ACHN (cell line): ENCODE measurements at regions not wholly inside any gene's neighbourhood (a gene's known extent, or its start where the extent isn't known, plus 50 kb on each side); places are given as distances from the start of the nearest gene placed in this dataset.

Experiments used
- DNase-seq: peaks from one replicate; pipeline ENCODE4 v3.0.0-alpha.2; 2015
- in situ Hi-C: cut with HindIII; loops from 2 replicates; pipeline ENCODE4 v1.10.0; 2017; ENCODE audit warnings: low sequenced_read_pairs, low pct_ligation_motif_present, low pct_unique_long_range_greater_than_20kb

DNA sequence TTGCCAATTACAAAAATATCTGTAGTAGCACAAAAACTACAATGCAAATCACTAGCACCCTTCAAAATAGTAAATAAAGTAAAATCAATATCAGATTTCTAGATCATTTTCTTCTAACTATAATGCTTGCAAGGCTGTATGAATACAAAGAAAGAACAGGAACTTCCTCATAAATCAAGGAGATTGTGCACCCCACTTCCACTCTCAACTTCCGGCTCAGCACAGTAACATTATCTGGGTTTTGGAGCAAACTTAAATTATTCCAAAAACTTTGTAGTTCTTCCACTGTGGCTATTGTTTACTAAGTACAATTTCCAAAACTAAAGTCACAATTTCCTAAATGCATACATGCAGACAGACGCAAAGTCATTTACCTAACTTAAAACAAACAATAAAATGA, 778.3 kb upstream of the SLC10A2 start:
- in situ Hi-C loops, result no loop called here
- no peak for DNase-seq

DNA sequence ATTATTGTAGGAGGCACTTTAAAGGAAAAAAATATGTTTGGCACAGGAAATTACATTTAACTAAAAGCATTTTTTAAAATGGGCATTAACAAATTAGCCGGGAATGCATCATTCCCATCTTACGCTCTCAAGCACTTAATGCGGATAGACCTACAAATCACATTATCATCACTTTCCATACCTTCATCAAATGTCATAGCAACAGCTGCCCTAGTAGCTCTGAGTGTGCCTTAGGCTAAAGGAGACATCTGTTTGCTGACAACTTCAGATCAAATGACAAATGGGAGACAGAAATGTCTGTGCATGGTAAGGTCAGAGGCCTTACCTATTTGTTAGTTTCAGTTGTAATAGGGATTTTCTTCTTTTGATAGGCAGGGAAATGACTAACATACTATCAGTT, 773.2 kb upstream of the SLC10A2 start:
- in situ Hi-C loops, result no loop called here
- DNase-seq, result no peak

DNA sequence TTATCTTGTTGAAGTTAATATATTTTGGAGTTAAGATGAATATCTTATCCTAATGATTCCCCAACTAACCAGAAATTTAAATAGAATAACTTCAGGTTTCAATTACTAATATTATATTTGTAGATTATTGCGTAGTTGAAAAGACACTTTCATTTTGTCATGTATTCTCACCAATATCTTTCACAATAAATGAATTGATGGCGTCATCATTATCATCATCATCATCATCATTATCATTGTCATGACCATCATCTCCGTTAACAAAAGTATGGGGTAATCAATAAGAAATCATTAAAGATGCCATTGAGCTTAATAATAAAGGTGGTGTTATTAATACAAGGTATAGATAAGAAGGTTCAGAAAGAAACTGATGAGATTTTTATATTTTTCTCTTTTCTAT, 768.8 kb upstream of the SLC10A2 start:
- no peak for DNase-seq
- in situ Hi-C loops, result no loop called here

DNA sequence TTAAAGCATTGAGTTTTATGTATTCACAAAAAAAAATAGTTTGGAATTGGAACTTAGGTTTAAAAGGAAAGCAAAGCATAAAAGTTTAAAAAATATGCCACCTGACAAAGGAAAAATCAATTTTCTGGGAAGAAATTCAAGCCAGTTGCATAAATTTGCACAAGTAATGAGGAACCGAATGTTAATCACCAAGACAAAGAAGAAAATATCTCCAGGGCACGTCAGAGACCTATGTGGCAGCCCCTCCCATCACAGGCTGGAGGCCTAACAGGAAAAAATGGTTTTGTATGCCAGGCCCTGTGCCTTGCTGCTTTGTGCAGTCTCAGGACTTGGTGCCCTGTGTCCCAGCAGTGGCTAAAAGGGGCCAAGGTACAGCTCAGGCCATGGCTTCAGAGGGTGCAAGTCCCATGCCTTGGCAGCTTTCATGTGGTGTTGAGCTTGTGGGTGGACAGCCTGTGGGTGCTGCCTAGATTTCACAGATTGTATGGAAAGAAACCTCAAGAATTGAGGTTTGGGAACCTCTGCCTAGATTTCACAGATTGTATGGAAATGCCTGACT, 767.2 kb upstream of the SLC10A2 start:
- in situ Hi-C loops, result no loop called here
- DNase-seq, result no peak

DNA sequence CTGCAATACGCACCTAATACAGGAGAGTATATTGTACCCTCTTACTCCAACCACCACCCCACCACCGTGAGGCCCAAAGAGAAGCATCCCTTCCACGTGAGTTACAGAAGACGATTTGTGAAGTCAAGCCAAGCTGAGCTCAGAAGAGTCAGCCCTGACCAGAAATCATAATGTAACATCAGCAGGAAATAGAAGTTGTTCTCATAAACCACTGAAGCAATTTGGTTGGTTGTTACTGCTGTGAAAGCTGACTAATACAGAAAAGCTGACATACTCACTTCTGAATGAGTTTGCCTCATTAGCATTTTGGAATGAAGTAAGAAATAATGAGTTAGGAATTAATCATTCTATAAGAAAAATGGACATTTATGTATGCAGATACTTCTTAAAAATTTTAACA, 749.4 kb upstream of the SLC10A2 start:
- no peak for DNase-seq
- in situ Hi-C loops, result no loop called here

DNA sequence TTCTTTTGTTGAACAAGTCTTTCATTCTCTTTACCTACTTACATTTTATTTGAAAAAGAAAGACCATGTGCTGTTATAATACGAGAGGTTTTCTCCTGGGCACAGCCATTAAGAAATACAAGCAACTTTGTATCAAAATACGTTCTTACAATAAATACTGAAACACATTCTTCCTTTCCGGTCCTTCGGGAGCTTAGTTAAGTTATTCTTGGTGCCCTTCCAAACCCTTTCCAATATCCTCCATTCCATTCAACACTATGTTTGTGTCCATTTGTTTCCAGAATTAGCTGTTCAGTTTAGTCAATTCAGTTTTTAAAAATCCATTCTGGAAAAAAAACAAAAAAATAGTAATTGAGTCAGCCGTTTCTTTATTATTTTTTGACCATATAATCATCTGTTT, 746.8 kb upstream of the SLC10A2 start:
- DNase-seq, result no peak
- in situ Hi-C loops, result no loop called here

DNA sequence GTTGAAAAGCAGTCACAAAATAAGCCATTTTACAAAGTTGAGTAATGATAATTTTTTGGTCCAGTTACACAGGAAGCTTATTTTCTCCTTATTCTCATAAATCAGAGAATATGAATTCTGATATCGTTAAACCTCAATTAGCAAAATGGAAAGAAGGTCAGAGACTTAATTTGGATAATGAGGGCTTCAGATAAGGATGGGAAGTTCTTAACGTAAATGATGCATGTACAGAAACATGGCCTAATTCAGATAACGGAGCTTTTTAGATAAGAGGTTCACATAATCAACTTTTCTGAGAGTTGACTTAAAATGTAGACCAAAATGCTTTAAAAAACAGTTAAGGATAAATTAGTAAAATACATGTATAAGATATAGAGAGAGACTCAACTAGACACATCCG, 746.3 kb upstream of the SLC10A2 start:
- no peak for DNase-seq
- in situ Hi-C loops, result no loop called here

DNA sequence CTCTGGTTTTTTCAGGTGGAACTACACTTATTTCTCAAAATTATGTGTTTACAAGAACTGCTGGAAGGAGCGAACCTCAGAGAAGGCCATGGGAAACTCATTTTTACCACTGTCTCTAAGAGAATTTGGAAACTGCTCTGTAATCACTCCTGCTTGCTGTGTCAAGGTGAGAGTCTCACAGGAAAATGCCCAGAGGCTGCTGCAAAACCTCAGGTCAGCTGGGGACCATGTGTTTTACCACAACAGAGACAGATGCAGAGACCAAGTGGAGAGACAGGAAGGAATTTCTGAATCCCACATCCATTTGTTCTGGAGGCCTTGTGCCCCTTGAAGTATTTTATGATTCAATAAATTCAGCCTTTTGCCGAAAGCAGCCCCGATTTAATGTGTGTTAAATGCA, 743.8 kb upstream of the SLC10A2 start:
- in situ Hi-C loops, result no loop called here
- no peak for DNase-seq

DNA sequence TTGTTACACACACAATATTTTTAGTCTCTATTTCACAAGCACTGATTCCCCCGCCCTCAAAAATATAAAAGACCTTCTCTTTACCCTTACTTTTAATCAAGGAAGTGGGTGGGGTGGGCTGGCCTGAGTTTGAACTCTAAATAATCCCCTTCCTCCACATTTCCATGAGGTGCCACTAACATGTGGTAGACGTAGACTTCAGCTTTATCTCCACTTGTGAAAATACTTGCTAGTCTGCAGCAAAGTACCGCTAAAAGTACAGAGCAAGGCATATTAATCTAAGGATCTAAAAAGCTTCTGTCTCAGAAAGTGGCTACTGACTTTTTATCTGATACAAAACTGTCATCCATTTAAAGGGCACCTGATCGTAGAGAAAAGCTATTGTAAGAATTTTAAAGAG, 739.6 kb upstream of the SLC10A2 start:
- in situ Hi-C loops, result no loop called here
- no peak for DNase-seq

DNA sequence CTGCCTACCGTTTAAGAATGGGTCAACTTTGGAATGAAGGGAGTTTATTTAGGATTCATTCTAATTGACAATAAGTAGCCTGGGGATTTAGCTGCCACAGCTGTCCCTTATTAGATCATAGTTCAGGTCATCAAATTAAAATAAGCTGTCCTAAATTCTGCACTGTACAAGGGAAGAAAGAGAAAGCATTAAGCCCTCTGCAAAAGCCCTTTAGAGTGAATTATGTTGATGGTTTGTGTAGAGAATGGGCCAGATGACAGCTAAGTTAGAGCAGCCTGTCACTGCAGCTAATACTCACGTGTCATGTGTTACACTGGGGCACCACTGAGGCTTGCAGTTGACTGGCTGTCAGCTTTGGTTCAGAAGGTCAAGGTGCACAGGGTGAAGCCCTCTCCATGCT, 737.1 kb upstream of the SLC10A2 start:
- in situ Hi-C loops, result no loop called here
- no peak for DNase-seq

DNA sequence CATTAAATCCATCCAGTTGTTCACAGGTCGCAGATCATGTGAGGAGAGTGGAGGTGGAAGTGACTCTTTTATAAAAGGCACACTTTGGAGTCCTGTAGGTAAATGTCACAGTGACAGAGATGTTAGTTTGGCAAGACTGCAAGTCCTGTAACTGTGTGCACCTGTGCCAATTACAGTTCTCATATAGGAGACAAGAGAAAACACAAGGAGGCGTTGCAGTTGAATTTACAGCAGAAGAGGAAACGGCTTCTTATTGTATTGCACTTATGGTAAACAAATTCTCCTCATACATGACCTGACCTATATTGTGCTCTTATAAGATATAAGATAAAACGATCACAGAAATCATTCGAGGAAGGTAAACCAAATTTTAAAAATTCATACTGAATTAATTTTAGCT, 732.8 kb upstream of the SLC10A2 start:
- no peak for DNase-seq
- in situ Hi-C loops, result no loop called here

DNA sequence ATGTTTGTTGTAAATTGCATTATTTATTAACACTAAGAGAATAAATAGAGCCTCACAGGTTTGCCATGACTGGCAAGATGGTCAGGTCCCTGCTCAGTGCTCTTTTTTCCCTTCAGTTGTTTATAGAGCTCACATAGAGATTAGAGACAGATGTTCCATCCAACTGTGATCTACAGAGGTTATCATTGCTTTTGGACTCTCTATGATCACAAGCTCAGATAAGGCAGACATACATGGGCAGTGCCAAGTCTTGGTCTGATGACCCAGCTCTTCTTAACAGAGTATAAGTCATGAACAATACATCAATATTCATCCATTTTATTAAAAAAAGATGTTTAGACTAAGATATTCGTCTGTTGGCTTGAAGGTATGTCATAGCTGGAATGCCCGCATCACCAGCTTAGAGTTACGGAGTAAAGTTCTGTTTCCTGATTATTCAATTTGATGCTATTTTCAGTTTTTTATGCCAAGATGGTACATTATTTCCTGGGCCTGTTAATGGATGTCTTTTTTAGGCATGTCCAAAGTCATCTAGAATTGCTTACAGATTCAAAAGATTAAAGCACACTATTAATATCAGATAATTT, 729.8 kb upstream of the SLC10A2 start:
- in situ Hi-C loops, result no loop called here
- DNase-seq, result no peak

DNA sequence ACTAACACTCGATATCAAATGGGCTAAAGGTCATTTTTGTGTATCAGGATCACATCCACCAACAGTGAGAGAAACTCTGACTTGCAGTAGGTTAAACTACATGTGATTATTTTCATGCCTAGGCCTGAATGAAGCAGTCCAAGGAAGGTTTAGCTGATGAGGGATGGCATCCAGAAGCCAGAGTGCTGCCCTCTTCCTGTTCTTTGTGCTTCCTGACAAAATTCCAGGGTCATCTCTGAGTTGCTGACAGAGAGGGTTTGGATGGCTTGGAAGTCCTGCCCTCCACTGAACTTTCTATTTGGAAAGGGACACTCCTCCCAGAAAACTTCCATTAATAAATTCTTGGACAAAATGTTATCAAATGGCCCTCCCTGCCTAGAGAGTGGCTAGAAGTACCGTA, 728.3 kb upstream of the SLC10A2 start:
- in situ Hi-C loops, result no loop called here
- DNase-seq, result no peak

DNA sequence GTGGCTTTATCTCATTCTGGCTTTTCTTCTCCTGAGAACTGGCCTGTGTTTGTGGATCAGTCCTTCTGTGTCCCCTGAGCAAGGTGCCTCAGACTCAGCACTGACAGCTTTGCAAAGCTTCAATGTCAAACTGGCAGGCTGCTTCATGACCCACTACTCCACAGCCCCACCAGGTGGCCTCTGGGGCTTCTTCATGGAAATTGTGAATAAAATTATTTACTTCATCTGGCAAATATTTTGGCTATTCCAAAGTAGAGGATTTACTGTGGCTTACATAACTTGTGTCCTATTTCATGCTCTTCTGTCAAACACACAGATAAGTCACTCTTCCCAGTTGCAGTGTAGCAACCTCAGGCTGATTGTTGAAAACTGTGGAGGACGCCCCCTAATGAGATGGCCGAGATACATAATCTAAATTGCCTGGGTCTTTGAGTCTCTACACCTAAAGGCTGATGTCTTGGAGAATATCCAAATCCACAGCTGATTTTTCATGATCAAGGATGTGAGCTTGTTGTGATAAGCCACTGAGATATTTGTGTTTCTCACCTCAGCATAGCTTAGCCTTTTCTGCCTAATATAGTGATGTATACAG, 721.9 kb upstream of the SLC10A2 start:
- peak; percentile 9 for DNase-seq
- in situ Hi-C loops, result no loop called here

DNA sequence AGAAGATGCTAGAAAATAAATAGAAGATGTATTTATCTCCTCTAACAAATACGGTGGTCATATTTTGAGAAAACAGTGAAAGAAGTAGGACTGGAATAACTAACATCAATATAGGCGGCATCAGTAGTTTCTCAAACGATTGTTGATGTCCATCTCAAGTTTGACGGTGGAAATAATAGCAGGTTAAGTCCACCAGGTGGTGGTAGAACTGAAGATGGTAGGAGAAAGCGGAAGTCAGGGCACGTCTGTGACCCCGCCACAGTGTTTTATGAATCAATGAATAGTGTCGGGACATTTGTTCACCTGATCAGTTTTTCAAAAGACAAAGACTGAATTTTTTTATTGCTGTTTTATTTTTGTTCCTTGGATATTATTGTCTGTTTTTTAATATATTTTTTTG, 706.4 kb upstream of the SLC10A2 start:
- no peak for DNase-seq
- in situ Hi-C loops, result no loop called here

DNA sequence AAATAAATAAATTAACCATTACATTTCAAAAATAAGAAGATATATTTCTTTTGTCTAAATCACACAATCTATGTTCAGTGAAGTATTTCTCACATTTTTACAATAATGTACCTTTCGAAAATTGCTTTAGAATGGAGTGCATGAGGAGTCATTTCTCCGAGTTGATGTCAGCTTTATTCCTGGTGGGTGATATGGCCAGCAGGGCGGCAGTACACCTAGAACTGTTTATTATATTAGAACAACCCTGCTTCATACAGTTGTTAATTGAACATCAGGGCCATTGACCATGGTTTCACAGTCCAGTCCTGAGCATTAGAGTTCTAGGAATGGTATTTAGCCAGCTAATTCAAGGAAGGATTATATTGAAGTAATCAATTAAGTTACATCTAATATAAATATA, 696.3 kb upstream of the SLC10A2 start:
- in situ Hi-C loops, result no loop called here
- DNase-seq, result no peak

DNA sequence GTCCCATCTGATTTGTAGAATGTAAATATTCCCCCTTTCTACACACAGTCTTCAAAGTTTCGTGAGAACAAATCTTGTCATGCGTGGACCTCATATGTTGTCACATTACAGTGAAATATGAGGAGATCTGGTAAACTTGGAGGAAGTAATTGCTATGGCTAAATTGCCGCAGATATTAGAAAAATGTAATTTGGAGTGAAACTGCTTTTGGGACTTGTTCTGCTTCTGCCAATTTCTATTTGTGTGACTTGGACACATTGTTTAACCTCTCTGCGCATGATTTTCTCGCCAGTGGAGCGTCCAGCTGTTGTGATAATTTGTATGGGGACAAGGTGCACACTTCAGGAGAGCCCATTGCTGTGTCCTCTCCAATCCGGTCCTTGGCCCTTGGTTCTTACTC, 693.1 kb upstream of the SLC10A2 start:
- in situ Hi-C loops, result no loop called here
- no peak for DNase-seq

DNA sequence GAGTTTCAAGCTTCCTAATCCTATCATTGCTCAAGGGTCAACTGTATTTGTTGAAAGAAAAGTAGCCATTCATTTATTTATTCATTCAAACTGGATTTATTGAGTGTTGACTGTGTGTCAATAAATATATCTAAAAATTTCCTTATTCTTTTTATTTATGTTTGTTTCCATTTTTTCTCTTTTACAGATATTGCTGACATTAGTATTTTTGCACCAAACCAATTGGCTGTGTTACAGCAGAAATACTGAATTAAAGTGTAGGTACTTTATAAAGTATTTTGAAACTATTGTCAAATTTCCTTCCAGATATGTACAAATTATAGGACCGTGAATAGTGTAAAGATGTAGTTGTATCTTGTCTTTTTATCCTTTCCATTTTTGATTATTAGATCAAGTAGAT, 692.0 kb upstream of the SLC10A2 start:
- no peak for DNase-seq
- in situ Hi-C loops, result no loop called here

DNA sequence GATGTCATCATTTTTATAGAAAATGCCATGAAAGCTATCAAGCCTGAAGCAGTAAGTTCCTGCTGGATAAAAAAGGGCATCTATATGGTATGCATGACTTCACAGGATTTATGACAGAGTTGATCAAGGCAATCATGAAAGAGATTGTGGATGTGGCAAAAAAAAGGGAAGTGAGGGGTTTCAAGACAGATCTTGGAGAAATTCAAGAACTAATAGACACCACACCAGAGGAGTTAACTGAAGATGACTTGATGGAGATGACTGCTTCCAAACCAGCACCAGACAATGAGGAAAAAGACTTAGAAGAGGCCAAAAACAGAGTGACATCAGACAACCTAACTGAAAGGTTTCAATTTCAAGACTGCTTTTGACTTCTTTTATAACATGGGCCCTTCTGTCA, 691.1 kb upstream of the SLC10A2 start:
- no peak for DNase-seq
- in situ Hi-C loops, result no loop called here

DNA sequence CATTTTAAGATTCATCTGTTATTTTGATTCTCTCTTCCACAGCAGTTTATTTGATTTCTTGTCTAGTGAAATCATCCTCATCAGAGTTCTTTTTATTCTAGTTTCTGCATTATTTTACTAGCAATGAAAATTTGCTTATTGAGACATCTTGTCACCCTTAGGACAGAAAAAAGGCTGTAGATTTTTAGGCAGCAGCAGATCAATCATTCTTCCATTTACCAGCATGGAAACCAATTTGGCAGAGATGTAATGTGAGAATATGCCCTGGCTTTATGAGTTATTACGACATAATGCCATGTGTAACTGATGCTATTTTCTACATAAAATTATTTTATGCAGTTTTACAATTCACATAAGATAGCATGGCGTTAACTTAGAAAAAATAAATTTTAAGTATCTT, 688.6 kb upstream of the SLC10A2 start:
- in situ Hi-C loops, result no loop called here
- no peak for DNase-seq

DNA sequence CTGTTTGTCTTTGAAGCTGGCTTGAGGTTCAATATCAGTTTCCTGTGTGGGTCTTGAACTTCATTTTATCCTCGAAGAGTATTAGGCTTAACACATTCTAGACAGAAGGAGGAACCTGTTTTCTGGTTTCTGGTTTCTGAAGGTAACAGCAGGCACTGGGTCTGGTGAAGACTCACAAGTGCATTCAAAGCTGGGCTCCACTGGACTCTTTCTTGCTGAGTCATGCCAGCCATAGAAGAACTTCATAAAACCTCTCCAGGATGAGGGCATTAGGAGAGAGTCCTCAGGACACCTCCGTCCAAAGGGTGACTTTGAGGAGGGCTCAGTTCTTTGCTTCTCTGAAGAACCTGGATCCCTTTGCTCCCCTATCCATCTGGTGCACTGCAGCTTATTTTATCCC, 668.6 kb upstream of the SLC10A2 start:
- in situ Hi-C loops, result no loop called here
- no peak for DNase-seq
